IMR-90 (cell line): ENCODE measurements at regions not wholly inside any gene's neighbourhood (a gene's known extent, or its start where the extent isn't known, plus 50 kb on each side); places are given as distances from the start of the nearest gene placed in this dataset.

Experiments used
- ATAC-seq: fragments of 200-7000 bp; cut with Tn5 transposase; 2 replicates; pipeline ENCODE4 v1.9.1; 2020; ENCODE audit warnings: low read depth, mild to moderate bottlenecking, moderate library complexity
- BruUV-seq: library from RNA; stranded (reverse); fragments of 400-500 nt; replicated peaks from 2 replicates; lab custom pipeline; 2021; lab: Mats Ljungman, UMichigan
- CTCF ChIA-PET: fragments of 300-600 bp; formaldehyde crosslinking; extraction: SDS; loops from one replicate; lab custom pipeline; 2021; ENCODE audit warnings: antibody characterized with exemption; lab: Yijun Ruan, JAX
- POLR2A ChIA-PET: fragments of 300-600 bp; sonication (Branson Sonifier 250); formaldehyde crosslinking; loops from one replicate; lab custom pipeline; 2022; ENCODE audit warnings: antibody characterized with exemption; ENCODE audit not compliant: unreplicated experiment; lab: Charles Lee
- DNase-seq: peaks from one replicate; pipeline ENCODE4 v3.0.0; 2013
- H2AFZ ChIP-seq: replicated peaks from 2 replicates; pipeline ENCODE3; 2013; ENCODE audit warnings: low read length, mild to moderate bottlenecking; ENCODE audit not compliant: poor library complexity
- H2AK5ac ChIP-seq: 2 replicates; pipeline ENCODE4 v1.6.1; 2013; ENCODE audit warnings: low read depth, low read length, inconsistent platforms
- H2AK9ac ChIP-seq: replicated peaks from 2 replicates; pipeline ENCODE3; 2013; ENCODE audit warnings: mild to moderate bottlenecking, low read depth, low read length, moderate library complexity; ENCODE audit not compliant: poor library complexity
- H2BK120ac ChIP-seq: 2 replicates; pipeline ENCODE4 v1.6.1; 2013; ENCODE audit warnings: low read depth, low read length, inconsistent platforms
- H2BK15ac ChIP-seq: 3 replicates; pipeline ENCODE4 v1.6.1; 2013; ENCODE audit warnings: low read depth, low read length, inconsistent platforms
- H2BK20ac ChIP-seq: 2 replicates; pipeline ENCODE4 v1.6.1; 2013; ENCODE audit warnings: low read depth, mild to moderate bottlenecking, inconsistent platforms, low read length, moderate library complexity
- H2BK5ac ChIP-seq: 2 replicates; pipeline ENCODE4 v1.6.1; 2013; ENCODE audit warnings: mild to moderate bottlenecking, low read depth, low read length, inconsistent platforms; ENCODE audit not compliant: poor library complexity, severe bottlenecking
- H3K14ac ChIP-seq: replicated peaks from 2 replicates; pipeline ENCODE4 v1.6.1; 2013; ENCODE audit warnings: low read depth, low read length, inconsistent platforms
- H3K18ac ChIP-seq: 2 replicates; pipeline ENCODE4 v1.6.1; 2013; ENCODE audit warnings: low read depth, low read length, control low read depth
- H3K23ac ChIP-seq: 2 replicates; pipeline ENCODE4 v1.6.1; 2013; ENCODE audit warnings: low read depth, low read length, inconsistent platforms
- H3K27ac ChIP-seq: 2 replicates; pipeline ENCODE4 v1.5.1; 2013; ENCODE audit warnings: mild to moderate bottlenecking, control low read depth, low read length; ENCODE audit not compliant: insufficient read depth
- H3K27me3 ChIP-seq: 2 replicates; pipeline ENCODE4 v1.6.1; 2013; ENCODE audit warnings: low read length; ENCODE audit not compliant: control insufficient read depth, insufficient read depth
- H3K36me3 ChIP-seq: 2 replicates; pipeline ENCODE4 v1.6.1; 2013; ENCODE audit warnings: low read length, mixed read lengths; ENCODE audit not compliant: control insufficient read depth, insufficient read depth
- H3K4ac ChIP-seq: 2 replicates; pipeline ENCODE4 v1.6.1; 2013; ENCODE audit warnings: low read depth, low read length, inconsistent platforms
- H3K4me1 ChIP-seq: 2 replicates; pipeline ENCODE4 v1.6.1; 2013; ENCODE audit warnings: low read length, mixed read lengths; ENCODE audit not compliant: control insufficient read depth, insufficient read depth
- H3K4me2 ChIP-seq: 2 replicates; pipeline ENCODE4 v1.6.1; 2013; ENCODE audit warnings: low read depth, mild to moderate bottlenecking, control low read depth, low read length, moderate library complexity
- H3K4me3 ChIP-seq: 2 replicates; pipeline ENCODE4 v1.5.1; 2013; ENCODE audit warnings: low read depth, mild to moderate bottlenecking, control low read depth, low read length, moderate library complexity; ENCODE audit not compliant: insufficient read depth
- H3K56ac ChIP-seq: 2 replicates; pipeline ENCODE4 v1.6.1; 2013; ENCODE audit warnings: low read length, inconsistent platforms; ENCODE audit not compliant: insufficient read depth; ENCODE audit errors: extremely low read depth
- H3K79me1 ChIP-seq, 2 experiments: 2 replicates each; pipeline ENCODE4 v1.6.1; 2013; ENCODE audit warnings: low read length in 2 of 2, inconsistent platforms in 1 of 2, low read depth in 1 of 2
- H3K9ac ChIP-seq: 2 replicates; pipeline ENCODE4 v1.6.1; 2013; ENCODE audit warnings: low read depth, low read length, control low read depth
- H3K9me1 ChIP-seq: 2 replicates; pipeline ENCODE4 v1.6.1; 2013; ENCODE audit warnings: low read length, inconsistent platforms; ENCODE audit not compliant: insufficient read depth
- H3K9me3 ChIP-seq: 2 replicates; pipeline ENCODE4 v1.6.1; 2013; ENCODE audit warnings: low read length; ENCODE audit not compliant: control insufficient read depth, insufficient read depth
- H4K20me1 ChIP-seq: 2 replicates; pipeline ENCODE4 v1.6.1; 2013; ENCODE audit warnings: low read length, inconsistent platforms; ENCODE audit not compliant: insufficient read depth
- H4K5ac ChIP-seq: 2 replicates; pipeline ENCODE4 v1.6.1; 2013; ENCODE audit warnings: mild to moderate bottlenecking, low read depth, low read length, control low read depth
- H4K8ac ChIP-seq, 2 experiments: 2 replicates each; pipeline ENCODE4 v1.6.1; 2013; ENCODE audit warnings: low read depth in 2 of 2, low read length in 2 of 2, control low read depth in 1 of 2, inconsistent platforms in 1 of 2
- H4K91ac ChIP-seq: 2 replicates; pipeline ENCODE4 v1.6.1; 2013; ENCODE audit warnings: low read depth, low read length, inconsistent platforms; ENCODE audit not compliant: insufficient read depth
- CTCF ChIP-seq: conservative IDR thresholded peaks from 2 replicates; pipeline ENCODE4 v1.5.1; 2012; ENCODE audit warnings: mild to moderate bottlenecking, low read depth, low read length, improper control_type of control experiment
- FOS ChIP-seq: fragments of 150-350 bp; IDR thresholded peaks from 2 replicates; pipeline ENCODE4 v1.6.1; 2016; ENCODE audit warnings: low read depth, low read length
- POLR2A ChIP-seq: IDR thresholded peaks from 2 replicates; pipeline ENCODE4 v1.6.1; 2012; ENCODE audit warnings: mild to moderate bottlenecking, low read depth, low read length
- WGBS, 2 experiments: methylation state at CpG; one replicate each; pipeline versions ENCODE4 v1.1.5 to v1.1.7; 2013; ENCODE audit warnings: missing lambda C conversion rate in 2 of 2; ENCODE audit not compliant: insufficient read length in 1 of 2; ENCODE audit errors: extremely low coverage in 2 of 2; 5-methylcytosine and 5-hydroxymethylcytosine counted together
- dilution Hi-C: fragments of 300-500 bp; cut with HindIII; formaldehyde crosslinking; loops from one replicate; pipeline ENCODE4 v1.14.3; 2018; ENCODE audit warnings: low sequenced_read_pairs; ENCODE audit not compliant: unreplicated experiment
- in situ Hi-C: fragments of 300-500 bp; cut with MboI; formaldehyde crosslinking; loops from 3 replicates; pipeline ENCODE4 v1.14.3; 2019; ENCODE audit warnings: low sequenced_read_pairs, inconsistent platforms, mixed read lengths
- intact Hi-C: fragments of 100-400 bp; cut with micrococcal nuclease; formaldehyde crosslinking; loops from 2 replicates; pipeline ENCODE4 v1.10.0; 2022

GRCh38 chr6:43943781-43944250, 173.8 kb downstream of the VEGFA start:
- Histone ChIP-seq H3K9me1 (no peaks in the 10 kb centered on the region), H2BK15ac (peak overlapping the region; percentile 7; the same call in 1 of the 3 replicates), H3K27me3 (peaks cover 2% of the 10 kb centered on the region; the same call in 1 of the 2 replicates), H4K91ac (0 out of 2 replicates have a peak overlapping the region, but pooled peaks have one; percentile 40), H3K9ac (no peak overlapping the region), H3K56ac (no peak overlapping the region), H4K20me1 (no peaks in the 10 kb centered on the region), H2BK20ac (peak overlapping the region; percentile 42), H4K8ac (no peak overlapping the region), H3K14ac (no peak overlapping the region), H3K4ac (peak overlapping the region; percentile 7; the same call in 1 of the 2 replicates), H4K5ac (no peak overlapping the region), H3K27ac (no peak overlapping the region), H3K4me2 (no peak overlapping the region), H3K23ac (no peak overlapping the region), H2AK5ac (peak overlapping the region; percentile 36; the same call in 1 of the 2 replicates), H2BK5ac (no peak overlapping the region), H3K79me1 (no peaks in the 10 kb centered on the region), H3K9me3 (peaks cover 7% of the 10 kb centered on the region), H3K18ac (no peak overlapping the region), H3K4me3 (no peak overlapping the region), H2AFZ (peak overlapping the region; percentile 54), H3K36me3 (no peaks in the 10 kb centered on the region), H2BK120ac (0 out of 2 replicates have a peak overlapping the region, but pooled peaks have one; percentile 11), H3K4me1 (peaks cover under 1% of the 10 kb centered on the region), H2AK9ac (no peak overlapping the region)
- ChIA-PET CTCF (no interaction called here), POLR2A (no interaction called here)
- dilution Hi-C loops = no loop called here
- DNase-seq = no peak
- intact Hi-C loops = no loop called here
- no TSS peak for BruUV-seq
- WGBS, 2 experiments = no CpG with 5 or more reads among the region's 6 CpGs
- TF ChIP-seq FOS (no peak), POLR2A (no peak), CTCF (no peak)
- in situ Hi-C loops = no loop called here
- ATAC-seq = no peak
